ENCODE measurements at regions not wholly inside any gene's neighbourhood (a gene's known extent, or its start where the extent isn't known, plus 50 kb on each side); places are given as distances from the start of the nearest gene placed in this dataset.

DNA sequence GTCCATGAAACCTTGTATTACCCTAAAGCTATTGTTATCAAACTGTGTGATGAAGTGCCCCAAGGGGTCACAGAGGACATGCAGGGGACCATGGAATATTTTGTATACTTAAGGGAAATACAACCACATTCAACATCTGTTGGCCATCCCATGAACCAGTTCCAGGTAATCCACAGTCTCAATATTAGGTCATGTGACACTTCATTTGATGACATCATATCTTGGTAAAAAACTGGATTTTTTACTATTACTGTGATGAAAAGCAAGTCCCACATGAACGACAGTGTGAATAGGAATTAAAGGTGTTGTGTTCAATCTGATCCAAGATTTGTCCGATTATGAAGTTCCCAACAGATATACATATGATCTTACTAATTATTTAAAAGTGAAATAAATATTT lies 355.2 kb downstream of the IRS2 start:
- no peak overlapping the region for H3K4me2 ChIP-seq (ENCODE audit: low read length)
- ChIA-PET CTCF (no interaction called here), POLR2A (ENCODE audit: unreplicated experiment) (no interaction called here)
- no peaks in the 10 kb centered on the region for H3K4me1 ChIP-seq (ENCODE audit: insufficient read depth, low read length)
- H3K27me3 ChIP-seq (ENCODE audit: low read length), result no peaks in the 10 kb centered on the region
- BruUV-seq (replicated peaks), result no TSS peak
- no peaks in the 10 kb centered on the region for H4K20me1 ChIP-seq (ENCODE audit: low read length)
- H3K27ac ChIP-seq (ENCODE audit: low read length), result no peak overlapping the region
- no peaks in the 10 kb centered on the region for H3F3A ChIP-seq (ENCODE audit: low read length, unreplicated experiment)
- no peaks in the 10 kb centered on the region for H3K9me3 ChIP-seq (ENCODE audit: low read length)
- H3K4me3 ChIP-seq (ENCODE audit: low read length), result no peak overlapping the region
- ATAC-seq, result no peak
- no peaks in the 10 kb centered on the region for H3K79me2 ChIP-seq (ENCODE audit: low read length)
- DNase-seq, result no peak
- H3K9me2 ChIP-seq (replicated peaks; ENCODE audit: low read length), result no peaks in the 10 kb centered on the region
- TF ChIP-seq EZH2 (IDR thresholded peaks at IDR 0.05; ENCODE audit: low read length, unreplicated experiment) (no peak), EZH2phosphoT487 (IDR thresholded peaks at IDR 0.05; ENCODE audit: borderline replicate concordance, low read length) (no peak)
- TF ChIP-seq, protein P1, sequence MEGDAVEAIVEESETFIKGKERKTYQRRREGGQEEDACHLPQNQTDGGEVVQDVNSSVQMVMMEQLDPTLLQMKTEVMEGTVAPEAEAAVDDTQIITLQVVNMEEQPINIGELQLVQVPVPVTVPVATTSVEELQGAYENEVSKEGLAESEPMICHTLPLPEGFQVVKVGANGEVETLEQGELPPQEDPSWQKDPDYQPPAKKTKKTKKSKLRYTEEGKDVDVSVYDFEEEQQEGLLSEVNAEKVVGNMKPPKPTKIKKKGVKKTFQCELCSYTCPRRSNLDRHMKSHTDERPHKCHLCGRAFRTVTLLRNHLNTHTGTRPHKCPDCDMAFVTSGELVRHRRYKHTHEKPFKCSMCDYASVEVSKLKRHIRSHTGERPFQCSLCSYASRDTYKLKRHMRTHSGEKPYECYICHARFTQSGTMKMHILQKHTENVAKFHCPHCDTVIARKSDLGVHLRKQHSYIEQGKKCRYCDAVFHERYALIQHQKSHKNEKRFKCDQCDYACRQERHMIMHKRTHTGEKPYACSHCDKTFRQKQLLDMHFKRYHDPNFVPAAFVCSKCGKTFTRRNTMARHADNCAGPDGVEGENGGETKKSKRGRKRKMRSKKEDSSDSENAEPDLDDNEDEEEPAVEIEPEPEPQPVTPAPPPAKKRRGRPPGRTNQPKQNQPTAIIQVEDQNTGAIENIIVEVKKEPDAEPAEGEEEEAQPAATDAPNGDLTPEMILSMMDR (conservative IDR thresholded peaks at IDR 0.05; ENCODE audit: low read depth, low read length), result no peak
- H2AFZ ChIP-seq (ENCODE audit: low read length), result no peak overlapping the region
- H3K9ac ChIP-seq (ENCODE audit: low read length), result no peak overlapping the region
- H3K36me3 ChIP-seq (ENCODE audit: low read depth, low read length), result no peaks in the 10 kb centered on the region
- intact Hi-C loops (cut with micrococcal nuclease), result no loop called here

DNA sequence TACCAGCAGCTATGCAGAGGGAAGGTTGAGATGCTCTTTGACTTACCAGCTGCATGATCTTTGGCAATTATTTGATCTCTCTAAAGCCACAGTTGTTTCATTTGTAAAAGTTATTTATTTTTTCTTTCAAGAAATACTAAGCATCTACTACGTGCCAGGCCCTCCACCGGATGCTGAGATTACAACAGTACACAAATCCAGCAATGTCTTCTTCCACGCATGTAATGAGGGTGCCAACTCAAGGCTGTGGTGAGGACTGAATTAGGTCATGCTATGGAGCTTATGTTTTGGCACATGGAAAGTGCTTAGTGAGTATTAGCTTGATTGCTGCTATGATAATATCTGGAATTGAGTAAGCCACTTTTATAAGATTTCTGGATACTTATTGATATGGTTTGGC lies 358.2 kb downstream of the IRS2 start:
- H3K4me1 ChIP-seq (ENCODE audit: insufficient read depth, low read length), result no peaks in the 10 kb centered on the region
- DNase-seq, result no peak
- CTCF ChIA-PET, result no interaction called here
- no peaks in the 10 kb centered on the region for H3K79me2 ChIP-seq (ENCODE audit: low read length)
- no peaks in the 10 kb centered on the region for H4K20me1 ChIP-seq (ENCODE audit: low read length)
- TF ChIP-seq EZH2phosphoT487 (IDR thresholded peaks at IDR 0.05; ENCODE audit: borderline replicate concordance, low read length), result no peak
- TF ChIP-seq EZH2 (IDR thresholded peaks at IDR 0.05; ENCODE audit: low read length, unreplicated experiment), result no peak
- TF ChIP-seq, protein P1 (conservative IDR thresholded peaks at IDR 0.05; ENCODE audit: low read depth, low read length), result no peak
- no peak overlapping the region for H3K27ac ChIP-seq (ENCODE audit: low read length)
- no peaks in the 10 kb centered on the region for H3K9me3 ChIP-seq (ENCODE audit: low read length)
- no peaks in the 10 kb centered on the region for H3F3A ChIP-seq (ENCODE audit: low read length, unreplicated experiment)
- POLR2A ChIA-PET (ENCODE audit: unreplicated experiment), result no interaction called here
- no peaks in the 10 kb centered on the region for H3K27me3 ChIP-seq (ENCODE audit: low read length)
- no peak overlapping the region for H3K9ac ChIP-seq (ENCODE audit: low read length)
- BruUV-seq (replicated peaks), result no TSS peak
- intact Hi-C loops (cut with micrococcal nuclease), result no loop called here
- H3K4me3 ChIP-seq (ENCODE audit: low read length), result no peak overlapping the region
- H2AFZ ChIP-seq (ENCODE audit: low read length), result no peak overlapping the region
- no peak for ATAC-seq
- no peaks in the 10 kb centered on the region for H3K9me2 ChIP-seq (replicated peaks; ENCODE audit: low read length)
- H3K36me3 ChIP-seq (ENCODE audit: low read depth, low read length), result no peaks in the 10 kb centered on the region
- no peak overlapping the region for H3K4me2 ChIP-seq (ENCODE audit: low read length)

DNA sequence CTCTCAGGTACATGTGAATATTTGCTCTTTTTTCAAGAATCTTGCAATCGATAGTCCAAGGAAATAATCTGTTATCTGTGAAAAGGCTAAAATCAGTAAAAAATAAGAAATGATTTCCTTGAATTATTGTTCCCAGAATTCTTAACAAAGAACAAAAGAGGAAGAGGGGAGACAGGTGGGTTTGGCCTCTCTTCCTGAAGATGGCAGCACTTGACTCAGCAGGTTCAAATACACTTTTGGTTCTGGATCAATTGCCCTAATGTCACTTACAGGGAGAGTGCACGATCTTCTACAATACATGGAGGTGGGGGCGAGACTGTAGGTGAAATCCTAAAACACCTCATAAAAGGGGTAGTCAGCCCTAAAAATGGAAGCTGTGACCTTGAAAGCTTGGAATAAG lies 358.7 kb downstream of the IRS2 start:
- no peak overlapping the region for H3K4me2 ChIP-seq (ENCODE audit: low read length)
- no peaks in the 10 kb centered on the region for H3K4me1 ChIP-seq (ENCODE audit: insufficient read depth, low read length)
- TF ChIP-seq EZH2 (IDR thresholded peaks at IDR 0.05; ENCODE audit: low read length, unreplicated experiment) (no peak), EZH2phosphoT487 (IDR thresholded peaks at IDR 0.05; ENCODE audit: borderline replicate concordance, low read length) (no peak)
- TF ChIP-seq, protein P1 (conservative IDR thresholded peaks at IDR 0.05; ENCODE audit: low read depth, low read length), result no peak
- no peaks in the 10 kb centered on the region for H3K79me2 ChIP-seq (ENCODE audit: low read length)
- no peaks in the 10 kb centered on the region for H3K27me3 ChIP-seq (ENCODE audit: low read length)
- ATAC-seq, result no peak
- intact Hi-C loops (cut with micrococcal nuclease), result no loop called here
- ChIA-PET POLR2A (ENCODE audit: unreplicated experiment) (no interaction called here), CTCF (no interaction called here)
- no peak overlapping the region for H3K4me3 ChIP-seq (ENCODE audit: low read length)
- H3K27ac ChIP-seq (ENCODE audit: low read length), result no peak overlapping the region
- no peaks in the 10 kb centered on the region for H3K9me2 ChIP-seq (replicated peaks; ENCODE audit: low read length)
- no TSS peak for BruUV-seq (replicated peaks)
- H3K9me3 ChIP-seq (ENCODE audit: low read length), result no peaks in the 10 kb centered on the region
- no peaks in the 10 kb centered on the region for H3K36me3 ChIP-seq (ENCODE audit: low read depth, low read length)
- no peak overlapping the region for H2AFZ ChIP-seq (ENCODE audit: low read length)
- H3K9ac ChIP-seq (ENCODE audit: low read length), result no peak overlapping the region
- no peaks in the 10 kb centered on the region for H3F3A ChIP-seq (ENCODE audit: low read length, unreplicated experiment)
- DNase-seq, result no peak
- H4K20me1 ChIP-seq (ENCODE audit: low read length), result no peaks in the 10 kb centered on the region

Measured in PC-3 (cell line).